ENCODE measurements at regions not wholly inside any gene's neighbourhood (a gene's known extent, or its start where the extent isn't known, plus 50 kb on each side); places are given as distances from the start of the nearest gene placed in this dataset.

- no peak overlapping the region for H3K9ac ChIP-seq (ENCODE audit: low read length)
- H3K4me2 ChIP-seq (ENCODE audit: low read depth, low read length, poor library complexity, severe bottlenecking), result no peak overlapping the region
- H3K9me2 ChIP-seq (replicated peaks; ENCODE audit: insufficient read depth, low read length), result no peaks in the 10 kb centered on the region
- H4K20me1 ChIP-seq (ENCODE audit: low read depth, low read length), result no peaks in the 10 kb centered on the region
- no peak overlapping the region for H3K27ac ChIP-seq (ENCODE audit: low read depth, low read length)
- H3F3A ChIP-seq (ENCODE audit: insufficient read depth), result no peaks in the 10 kb centered on the region; the same call in 1 of the 2 replicates
- TF ChIP-seq EZH2phosphoT487 (conservative IDR thresholded peaks at IDR 0.05; ENCODE audit: low read length), result no peak
- TF ChIP-seq, protein P1, sequence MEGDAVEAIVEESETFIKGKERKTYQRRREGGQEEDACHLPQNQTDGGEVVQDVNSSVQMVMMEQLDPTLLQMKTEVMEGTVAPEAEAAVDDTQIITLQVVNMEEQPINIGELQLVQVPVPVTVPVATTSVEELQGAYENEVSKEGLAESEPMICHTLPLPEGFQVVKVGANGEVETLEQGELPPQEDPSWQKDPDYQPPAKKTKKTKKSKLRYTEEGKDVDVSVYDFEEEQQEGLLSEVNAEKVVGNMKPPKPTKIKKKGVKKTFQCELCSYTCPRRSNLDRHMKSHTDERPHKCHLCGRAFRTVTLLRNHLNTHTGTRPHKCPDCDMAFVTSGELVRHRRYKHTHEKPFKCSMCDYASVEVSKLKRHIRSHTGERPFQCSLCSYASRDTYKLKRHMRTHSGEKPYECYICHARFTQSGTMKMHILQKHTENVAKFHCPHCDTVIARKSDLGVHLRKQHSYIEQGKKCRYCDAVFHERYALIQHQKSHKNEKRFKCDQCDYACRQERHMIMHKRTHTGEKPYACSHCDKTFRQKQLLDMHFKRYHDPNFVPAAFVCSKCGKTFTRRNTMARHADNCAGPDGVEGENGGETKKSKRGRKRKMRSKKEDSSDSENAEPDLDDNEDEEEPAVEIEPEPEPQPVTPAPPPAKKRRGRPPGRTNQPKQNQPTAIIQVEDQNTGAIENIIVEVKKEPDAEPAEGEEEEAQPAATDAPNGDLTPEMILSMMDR (IDR thresholded peaks at IDR 0.05; ENCODE audit: insufficient read depth, low read length, poor library complexity, severe bottlenecking), result no peak
- no peaks in the 10 kb centered on the region for H3K9me3 ChIP-seq (ENCODE audit: insufficient read depth, low read length)
- H2AFZ ChIP-seq (ENCODE audit: low read depth, low read length, severe bottlenecking), result no peak overlapping the region
- H3K79me2 ChIP-seq (ENCODE audit: insufficient read depth, low read length), result no peaks in the 10 kb centered on the region
- H3K4me3 ChIP-seq (ENCODE audit: insufficient read depth, low read length, poor library complexity, severe bottlenecking), result no peak overlapping the region
- no peaks in the 10 kb centered on the region for H3K36me3 ChIP-seq (ENCODE audit: low read length)
- no peaks in the 10 kb centered on the region for H3K27me3 ChIP-seq (ENCODE audit: low read length)
Observed at GRCh38 chr14:71514941-71515919, 417.0 kb upstream of the RGS6 start.

DNA sequence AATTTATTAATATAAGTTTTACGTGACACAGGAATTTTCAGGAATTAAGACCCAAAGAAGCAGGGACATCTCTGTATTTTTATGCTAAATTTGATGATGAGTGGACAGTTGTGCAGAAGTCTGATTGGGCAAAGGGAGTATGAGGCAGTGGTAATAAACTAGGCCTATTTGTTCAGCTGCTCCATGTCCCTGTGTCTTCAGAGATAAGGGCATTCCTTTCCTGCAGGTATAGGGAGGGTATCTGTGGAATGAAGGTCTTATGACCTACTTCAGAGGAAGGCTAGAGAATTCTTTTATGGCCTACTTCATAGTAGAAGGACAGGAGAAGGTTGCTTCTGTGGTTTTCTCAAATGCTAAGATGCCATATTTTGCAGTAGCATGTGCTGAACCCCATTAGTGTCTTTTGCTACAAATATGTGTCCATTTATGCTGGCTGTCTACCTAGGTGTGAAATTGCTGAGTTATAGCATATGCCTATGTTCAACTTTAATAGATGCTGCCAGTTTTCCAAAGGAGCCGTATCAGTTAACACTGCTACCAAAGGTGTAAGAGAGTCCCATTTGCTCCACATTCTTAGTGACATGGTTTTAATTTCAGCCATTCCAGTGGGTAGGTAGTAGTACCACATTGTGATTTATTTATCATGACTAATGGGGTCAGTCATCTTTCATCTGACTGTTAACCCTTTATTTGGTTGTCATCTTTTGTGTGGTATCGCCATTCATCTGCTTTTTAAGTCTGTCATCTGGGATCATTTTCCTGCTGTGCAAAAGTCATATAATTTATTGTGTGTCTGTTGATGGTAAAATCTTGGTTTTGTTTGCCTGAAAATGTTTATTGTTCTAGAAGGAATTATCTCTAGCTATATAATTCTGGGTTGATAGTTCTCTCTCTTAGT, 410.7 kb upstream of the RGS6 start:
- Histone ChIP-seq H3K79me2 (ENCODE audit: insufficient read depth, low read length) (no peaks in the 10 kb centered on the region), H2AFZ (ENCODE audit: low read depth, low read length, severe bottlenecking) (no peak overlapping the region), H3K27ac (ENCODE audit: low read depth, low read length) (no peak overlapping the region), H3K9me3 (ENCODE audit: insufficient read depth, low read length) (no peaks in the 10 kb centered on the region), H3K36me3 (ENCODE audit: low read length) (no peaks in the 10 kb centered on the region), H4K20me1 (ENCODE audit: low read depth, low read length) (no peaks in the 10 kb centered on the region), H3K9ac (ENCODE audit: low read length) (no peak overlapping the region), H3K27me3 (ENCODE audit: low read length) (no peaks in the 10 kb centered on the region), H3K4me2 (ENCODE audit: low read depth, low read length, poor library complexity, severe bottlenecking) (no peak overlapping the region), H3K9me2 (replicated peaks; ENCODE audit: insufficient read depth, low read length) (no peaks in the 10 kb centered on the region), H3F3A (ENCODE audit: insufficient read depth) (no peaks in the 10 kb centered on the region; the same call in 1 of the 2 replicates), H3K4me3 (ENCODE audit: insufficient read depth, low read length, poor library complexity, severe bottlenecking) (no peak overlapping the region)
- no peak for TF ChIP-seq EZH2phosphoT487 (conservative IDR thresholded peaks at IDR 0.05; ENCODE audit: low read length)

- TF ChIP-seq, protein P1 (IDR thresholded peaks at IDR 0.05; ENCODE audit: insufficient read depth, low read length, poor library complexity, severe bottlenecking), result no peak
- no peak for TF ChIP-seq EZH2phosphoT487 (conservative IDR thresholded peaks at IDR 0.05; ENCODE audit: low read length)
- Histone ChIP-seq H3K9me2 (replicated peaks; ENCODE audit: insufficient read depth, low read length) (no peaks in the 10 kb centered on the region), H4K20me1 (ENCODE audit: low read depth, low read length) (no peaks in the 10 kb centered on the region), H3K9ac (ENCODE audit: low read length) (no peak overlapping the region), H3K36me3 (ENCODE audit: low read length) (no peaks in the 10 kb centered on the region), H3K27ac (ENCODE audit: low read depth, low read length) (no peak overlapping the region), H2AFZ (ENCODE audit: low read depth, low read length, severe bottlenecking) (no peak overlapping the region), H3K27me3 (ENCODE audit: low read length) (no peaks in the 10 kb centered on the region), H3K79me2 (ENCODE audit: insufficient read depth, low read length) (no peaks in the 10 kb centered on the region), H3K9me3 (ENCODE audit: insufficient read depth, low read length) (no peaks in the 10 kb centered on the region), H3F3A (ENCODE audit: insufficient read depth) (no peaks in the 10 kb centered on the region), H3K4me3 (ENCODE audit: insufficient read depth, low read length, poor library complexity, severe bottlenecking) (no peak overlapping the region), H3K4me2 (ENCODE audit: low read depth, low read length, poor library complexity, severe bottlenecking) (no peak overlapping the region)
Observed at GRCh38 chr14:71523630-71524319, 408.5 kb upstream of the RGS6 start.

Measured in SU-DHL-6 (cell line).